ENCODE measurements at regions not wholly inside any gene's neighbourhood (a gene's known extent, or its start where the extent isn't known, plus 50 kb on each side); places are given as distances from the start of the nearest gene placed in this dataset.

- no peak for TF ChIP-seq CTCF (IDR thresholded peaks at IDR 0.05; ENCODE audit: insufficient read depth, low read length)
- no peak for TF ChIP-seq POLR2AphosphoS5 (IDR thresholded peaks at IDR 0.05; ENCODE audit: low read depth)
- TF ChIP-seq, protein P1, sequence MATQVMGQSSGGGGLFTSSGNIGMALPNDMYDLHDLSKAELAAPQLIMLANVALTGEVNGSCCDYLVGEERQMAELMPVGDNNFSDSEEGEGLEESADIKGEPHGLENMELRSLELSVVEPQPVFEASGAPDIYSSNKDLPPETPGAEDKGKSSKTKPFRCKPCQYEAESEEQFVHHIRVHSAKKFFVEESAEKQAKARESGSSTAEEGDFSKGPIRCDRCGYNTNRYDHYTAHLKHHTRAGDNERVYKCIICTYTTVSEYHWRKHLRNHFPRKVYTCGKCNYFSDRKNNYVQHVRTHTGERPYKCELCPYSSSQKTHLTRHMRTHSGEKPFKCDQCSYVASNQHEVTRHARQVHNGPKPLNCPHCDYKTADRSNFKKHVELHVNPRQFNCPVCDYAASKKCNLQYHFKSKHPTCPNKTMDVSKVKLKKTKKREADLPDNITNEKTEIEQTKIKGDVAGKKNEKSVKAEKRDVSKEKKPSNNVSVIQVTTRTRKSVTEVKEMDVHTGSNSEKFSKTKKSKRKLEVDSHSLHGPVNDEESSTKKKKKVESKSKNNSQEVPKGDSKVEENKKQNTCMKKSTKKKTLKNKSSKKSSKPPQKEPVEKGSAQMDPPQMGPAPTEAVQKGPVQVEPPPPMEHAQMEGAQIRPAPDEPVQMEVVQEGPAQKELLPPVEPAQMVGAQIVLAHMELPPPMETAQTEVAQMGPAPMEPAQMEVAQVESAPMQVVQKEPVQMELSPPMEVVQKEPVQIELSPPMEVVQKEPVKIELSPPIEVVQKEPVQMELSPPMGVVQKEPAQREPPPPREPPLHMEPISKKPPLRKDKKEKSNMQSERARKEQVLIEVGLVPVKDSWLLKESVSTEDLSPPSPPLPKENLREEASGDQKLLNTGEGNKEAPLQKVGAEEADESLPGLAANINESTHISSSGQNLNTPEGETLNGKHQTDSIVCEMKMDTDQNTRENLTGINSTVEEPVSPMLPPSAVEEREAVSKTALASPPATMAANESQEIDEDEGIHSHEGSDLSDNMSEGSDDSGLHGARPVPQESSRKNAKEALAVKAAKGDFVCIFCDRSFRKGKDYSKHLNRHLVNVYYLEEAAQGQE (IDR thresholded peaks at IDR 0.05; ENCODE audit: insufficient replicate concordance, low read depth), result no peak
Measured at GRCh38 chr2:13109516-13109915, 392.8 kb downstream of the TRIB2 start.
